Natural killer cell (primary cell): ENCODE measurements at regions not wholly inside any gene's neighbourhood (a gene's known extent, or its start where the extent isn't known, plus 50 kb on each side); places are given as distances from the start of the nearest gene placed in this dataset.

Experiments
- ATAC-seq, 3 donors: fragments of 150-1000 bp in 2 of 3; fragments of 200-7000 bp in 1 of 3; cut with Tn5 transposase; 1 replicate in 1 of 3; 2 replicates in 2 of 3; pipeline ENCODE4 v1.10.0; 2021; ENCODE audit warnings: mild to moderate bottlenecking in 2 of 3, moderate library complexity in 2 of 3
- DNase-seq, 2 donors: peaks; one replicate each; pipeline versions ENCODE4 v3.0.0 to v3.0.0-alpha.2; 2013 to 2021; ENCODE audit warnings: mixed read lengths in 1 of 2
- H3K27ac ChIP-seq: one replicate; pipeline ENCODE4 v1.5.1; 2013; ENCODE audit warnings: mild to moderate bottlenecking, low read length
- H3K27me3 ChIP-seq: one replicate; pipeline ENCODE4 v1.6.1; 2013; ENCODE audit warnings: low read length; ENCODE audit not compliant: control insufficient read depth, insufficient read depth
- H3K36me3 ChIP-seq: one replicate; pipeline ENCODE4 v1.6.1; 2013; ENCODE audit warnings: low read length; ENCODE audit not compliant: control insufficient read depth, insufficient read depth
- H3K4me1 ChIP-seq: one replicate; pipeline ENCODE4 v1.6.1; 2013; ENCODE audit warnings: low read length; ENCODE audit not compliant: control insufficient read depth, insufficient read depth
- H3K4me3 ChIP-seq: one replicate; pipeline ENCODE4 v1.5.1; 2013; ENCODE audit warnings: low read length
- H3K9me3 ChIP-seq: one replicate; pipeline ENCODE4 v1.6.1; 2013; ENCODE audit warnings: low read length; ENCODE audit not compliant: control insufficient read depth, insufficient read depth
- H3K27ac Mint-ChIP-seq, 2 donors: one replicate each; pipeline ENCODE4 v1.8.0; 2022; ENCODE audit warnings: mild to moderate bottlenecking in 2 of 2, mixed read lengths in 2 of 2, moderate library complexity in 1 of 2
- H3K27me3 Mint-ChIP-seq, 2 donors: one replicate each; pipeline ENCODE4 v1.8.0; 2022; ENCODE audit warnings: low read depth in 2 of 2, mixed read lengths in 2 of 2
- H3K36me3 Mint-ChIP-seq: one replicate; pipeline ENCODE4 v1.8.0; 2022; ENCODE audit warnings: mixed read lengths
- H3K4me1 Mint-ChIP-seq, 2 donors: one replicate each; pipeline ENCODE4 v1.8.0; 2022; ENCODE audit warnings: mixed read lengths in 2 of 2
- H3K4me3 Mint-ChIP-seq: one replicate; pipeline ENCODE4 v1.8.0; 2022; ENCODE audit warnings: mild to moderate bottlenecking, moderate library complexity, mixed read lengths
- H3K9me3 Mint-ChIP-seq, 2 donors: one replicate each; pipeline ENCODE4 v1.8.0; 2022; ENCODE audit warnings: mixed read lengths in 2 of 2
- CTCF ChIP-seq: fragments of 200-600 bp; IDR thresholded peaks from one replicate; pipeline ENCODE4 v1.8.0; 2022; ENCODE audit warnings: antibody characterized with exemption
- WGBS: methylation state at CpG from one replicate; pipeline ENCODE4 v1.1.7; 2013; ENCODE audit warnings: missing lambda C conversion rate; ENCODE audit not compliant: insufficient coverage; 5-methylcytosine and 5-hydroxymethylcytosine counted together
- intact Hi-C: fragments of 100-400 bp; cut with micrococcal nuclease; formaldehyde crosslinking; loops from one replicate; pipeline ENCODE4 v1.14.2; 2022

- Mint-ChIP-seq H3K9me3 (no peaks in the 10 kb centered on the region), H3K36me3 (no peaks in the 10 kb centered on the region), H3K27ac (no peak overlapping the region), H3K27me3 (peaks cover 16 to 29% of the 10 kb centered on the region in 2 donors), H3K4me1 (no peaks in the 10 kb centered on the region), H3K4me3 (no peak overlapping the region)
- 69% methylated on average over 5 of the region's 5 CpGs for WGBS
- Histone ChIP-seq H3K4me3 (no peak overlapping the region), H3K27me3 (no peaks in the 10 kb centered on the region), H3K4me1 (no peaks in the 10 kb centered on the region), H3K36me3 (no peaks in the 10 kb centered on the region), H3K9me3 (no peaks in the 10 kb centered on the region), H3K27ac (no peak overlapping the region)
- DNase-seq: peak in 1 of 2 donors; percentile 4
- TF ChIP-seq CTCF: no peak
- intact Hi-C loops: no loop called here
- ATAC-seq: no peak
Measured at GRCh38 chr5:1743769-1744085, 55.9 kb downstream of the MRPL36 start.

- DNase-seq (no peak), ATAC-seq (no peak)
- no peak overlapping the region for H3K4me3 ChIP-seq
- no peaks in the 10 kb centered on the region for H3K27me3 ChIP-seq
- H3K36me3 ChIP-seq: no peaks in the 10 kb centered on the region
- intact Hi-C loops: no loop called here
- TF ChIP-seq CTCF: no peak
- Mint-ChIP-seq H3K4me1 (no peaks in the 10 kb centered on the region), H3K27ac (no peak overlapping the region), H3K4me3 (no peak overlapping the region), H3K36me3 (no peaks in the 10 kb centered on the region), H3K27me3 (peaks cover 16 to 31% of the 10 kb centered on the region in 2 donors), H3K9me3 (no peaks in the 10 kb centered on the region)
- no peak overlapping the region for H3K27ac ChIP-seq
- 67% methylated on average over 5 of the region's 5 CpGs for WGBS
- H3K9me3 ChIP-seq: no peaks in the 10 kb centered on the region
- H3K4me1 ChIP-seq: no peaks in the 10 kb centered on the region
Measured at GRCh38 chr5:1743061-1743768, 56.4 kb downstream of the MRPL36 start.

- H3K36me3 ChIP-seq: no peaks in the 10 kb centered on the region
Measured at GRCh38 chr5:1737790-1738405, 61.7 kb downstream of the MRPL36 start.

More at GRCh38 chr5:1737790-1738405, 61.7 kb downstream of the MRPL36 start:
- Histone ChIP-seq H3K4me1 (no peaks in the 10 kb centered on the region), H3K27ac (no peak overlapping the region), H3K27me3 (no peaks in the 10 kb centered on the region), H3K4me3 (no peak overlapping the region), H3K9me3 (no peaks in the 10 kb centered on the region)
- intact Hi-C loops: loop anchor here (10.0 kb wide), 1 partner anchor 277 kb away; no protein-coding TSS in a partner anchor
- Mint-ChIP-seq H3K27me3 (peaks cover 16 to 36% of the 10 kb centered on the region in 2 donors), H3K9me3 (no peaks in the 10 kb centered on the region), H3K36me3 (no peaks in the 10 kb centered on the region), H3K4me3 (no peak overlapping the region), H3K4me1 (no peaks in the 10 kb centered on the region), H3K27ac (no peak overlapping the region)
- WGBS: 2% methylated on average over 2 of the region's 3 CpGs
- TF ChIP-seq CTCF: peak; percentile 83
- DNase-seq (peak in 1 of 2 donors; percentile 73), ATAC-seq (peak; percentile 64 to 75 (median 66))
